DND-41 (cell line): ENCODE measurements at regions not wholly inside any gene's neighbourhood (a gene's known extent, or its start where the extent isn't known, plus 50 kb on each side); places are given as distances from the start of the nearest gene placed in this dataset.

Experiments used
- CTCF ChIP-seq: IDR thresholded peaks from 2 replicates; pipeline ENCODE4 v1.5.1; 2012; ENCODE audit warnings: borderline replicate concordance, low read length, moderate library complexity, mild to moderate bottlenecking; ENCODE audit not compliant: poor library complexity, severe bottlenecking; ENCODE audit errors: extremely low read depth
- EZH2 ChIP-seq: IDR thresholded peaks from 3 replicates; pipeline ENCODE4 v1.6.1; 2012; ENCODE audit warnings: borderline replicate concordance, low read depth, mild to moderate bottlenecking, moderate library complexity, low read length, inconsistent platforms; ENCODE audit not compliant: severe bottlenecking

GRCh38 chr18:67788310-67789164 is 272.0 kb upstream of the DSEL start:
- TF ChIP-seq CTCF (no peak), EZH2 (no peak)
